Keratinocyte (primary cell): ENCODE measurements at regions not wholly inside any gene's neighbourhood (a gene's known extent, or its start where the extent isn't known, plus 50 kb on each side); places are given as distances from the start of the nearest gene placed in this dataset.
"Not testable (repeated sequence)": the region's sequence is repeated elsewhere in the genome, so short reads cannot be mapped to it uniquely, and the experiment has no call there.

Experiments used
- DNase-seq: peaks from one replicate; pipeline ENCODE4 v3.0.0-alpha.2; 2011; ENCODE audit warnings: low read depth, missing footprints, low spot score
- FAIRE-seq: peaks from 2 replicates; lab custom pipeline; 2011; peaks lifted over from hg19 to GRCh38; lab: Jason Lieb, UNC
- H2AFZ ChIP-seq: 2 replicates; pipeline ENCODE4 v1.6.0; 2012; ENCODE audit warnings: low read length, control low read depth, inconsistent platforms; ENCODE audit not compliant: control insufficient read depth
- H3K27ac ChIP-seq: 2 replicates; pipeline ENCODE4 v1.5.1; 2011; ENCODE audit warnings: low read length; ENCODE audit not compliant: control insufficient read depth, insufficient read depth
- H3K27me3 ChIP-seq: 3 replicates; pipeline ENCODE4 v1.6.0; 2011; ENCODE audit warnings: low read length; ENCODE audit not compliant: control insufficient read depth, insufficient read depth; ENCODE audit errors: extremely low read depth
- H3K36me3 ChIP-seq, 2 experiments: 2 replicates in 1 of 2; 3 replicates in 1 of 2; pipeline ENCODE4 v1.5.1; 2011; ENCODE audit warnings: low read length in 2 of 2, mild to moderate bottlenecking in 1 of 2; ENCODE audit not compliant: control insufficient read depth in 2 of 2, insufficient read depth in 2 of 2; ENCODE audit errors: extremely low read depth in 1 of 2
- H3K4me1 ChIP-seq: 3 replicates; pipeline ENCODE4 v1.5.1; 2011; ENCODE audit warnings: low read length; ENCODE audit not compliant: control insufficient read depth, insufficient read depth; ENCODE audit errors: extremely low read depth
- H3K4me2 ChIP-seq: 3 replicates; pipeline ENCODE4 v1.6.0; 2011; ENCODE audit warnings: low read depth, low read length; ENCODE audit not compliant: control insufficient read depth, insufficient read depth; ENCODE audit errors: extremely low read depth
- H3K4me3 ChIP-seq, 3 experiments: fragments of 200-600 bp in 1 of 3; sonication (generic) in 1 of 3; 2 replicates in 2 of 3; 3 replicates in 1 of 3; pipeline ENCODE4 v1.5.1; 2011 to 2016; ENCODE audit warnings: low read length in 3 of 3, mild to moderate bottlenecking in 3 of 3, control low read depth in 2 of 3, inconsistent platforms in 1 of 3, low read depth in 1 of 3, mixed read lengths in 1 of 3, mixed run types in 1 of 3, moderate library complexity in 1 of 3; ENCODE audit not compliant: control insufficient read depth in 2 of 3, insufficient read depth in 2 of 3; ENCODE audit errors: extremely low read depth in 1 of 3
- H3K79me2 ChIP-seq: 2 replicates; pipeline ENCODE4 v1.6.0; 2012; ENCODE audit warnings: low read length; ENCODE audit not compliant: control insufficient read depth, insufficient read depth
- H3K9ac ChIP-seq: 3 replicates; pipeline ENCODE4 v1.6.0; 2011; ENCODE audit warnings: low read length; ENCODE audit not compliant: control insufficient read depth, insufficient read depth; ENCODE audit errors: extremely low read depth
- H3K9me1 ChIP-seq: 3 replicates; pipeline ENCODE4 v1.6.0; 2011; ENCODE audit warnings: low read length; ENCODE audit not compliant: control insufficient read depth, insufficient read depth; ENCODE audit errors: extremely low read depth
- H3K9me3 ChIP-seq: 2 replicates; pipeline ENCODE4 v1.5.1; 2012; ENCODE audit warnings: low read depth, low read length; ENCODE audit not compliant: control insufficient read depth
- H4K20me1 ChIP-seq: 3 replicates; pipeline ENCODE4 v1.6.0; 2011; ENCODE audit warnings: low read length; ENCODE audit not compliant: control insufficient read depth, insufficient read depth; ENCODE audit errors: extremely low read depth
- CTCF ChIP-seq, 3 experiments: IDR thresholded peaks in 1 of 3; conservative IDR thresholded peaks in 1 of 3; optimal IDR thresholded peaks in 1 of 3; 2 replicates in 2 of 3; 3 replicates in 1 of 3; pipeline versions ENCODE3 to v1.5.1; 2011; ENCODE audit warnings: low read length in 3 of 3, mild to moderate bottlenecking in 3 of 3, moderate library complexity in 2 of 3, control low read depth in 1 of 3, inconsistent platforms in 1 of 3; ENCODE audit not compliant: insufficient read depth in 2 of 3; ENCODE audit errors: extremely low read depth in 1 of 3
- EZH2 ChIP-seq: IDR thresholded peaks from one replicate; pipeline ENCODE4 v1.6.1; 2012; ENCODE audit warnings: inconsistent platforms, mild to moderate bottlenecking, low read length, moderate library complexity
- dilution Hi-C: fragments of 300-500 bp; cut with MboI; formaldehyde crosslinking; loops from one replicate; pipeline ENCODE4 v1.7.0; 2020; ENCODE audit warnings: low sequenced_read_pairs; ENCODE audit not compliant: extremely low pct_ligation_motif_present

GRCh38 chr9:85858056-85858750 lies 82.7 kb upstream of the NAA35 start:
- H2AFZ ChIP-seq = no peak overlapping the region
- H3K9ac ChIP-seq = no peak overlapping the region
- FAIRE-seq = no peak
- no peak overlapping the region for H3K4me3 ChIP-seq
- no peak overlapping the region for H3K27ac ChIP-seq
- H3K9me3 ChIP-seq = no peaks in the 10 kb centered on the region
- H4K20me1 ChIP-seq = no peaks in the 10 kb centered on the region
- no peaks in the 10 kb centered on the region for H3K79me2 ChIP-seq
- no peak overlapping the region for H3K4me2 ChIP-seq
- H3K36me3 ChIP-seq = no peaks in the 10 kb centered on the region
- TF ChIP-seq EZH2 (no peak), CTCF (optimal IDR thresholded peaks at IDR 0.05 in 1 of 3, IDR thresholded peaks at IDR 0.05 in 1 of 3, conservative IDR thresholded peaks at IDR 0.05 in 1 of 3; ENCODE audit: extremely low read depth in 1 of 3, insufficient read depth in 2 of 3, low read length in 3 of 3) (no peak)
- no peak for DNase-seq
- no peaks in the 10 kb centered on the region for H3K4me1 ChIP-seq
- H3K27me3 ChIP-seq = no peaks in the 10 kb centered on the region
- H3K9me1 ChIP-seq = no peaks in the 10 kb centered on the region
- dilution Hi-C loops = no loop called here

GRCh38 chr9:85859765-85860164 lies 81.2 kb upstream of the NAA35 start:
- Histone ChIP-seq H2AFZ (no peak overlapping the region), H3K9ac (no peak overlapping the region), H3K36me3 (no peaks in the 10 kb centered on the region), H3K79me2 (no peaks in the 10 kb centered on the region), H4K20me1 (no peaks in the 10 kb centered on the region), H3K9me1 (no peaks in the 10 kb centered on the region), H3K27me3 (no peaks in the 10 kb centered on the region), H3K9me3 (no peaks in the 10 kb centered on the region), H3K27ac (no peak overlapping the region), H3K4me3 (no peak overlapping the region), H3K4me2 (no peak overlapping the region), H3K4me1 (no peaks in the 10 kb centered on the region)
- DNase-seq = no peak
- TF ChIP-seq EZH2 (no peak), CTCF (optimal IDR thresholded peaks at IDR 0.05 in 1 of 3, IDR thresholded peaks at IDR 0.05 in 1 of 3, conservative IDR thresholded peaks at IDR 0.05 in 1 of 3; ENCODE audit: extremely low read depth in 1 of 3, insufficient read depth in 2 of 3, low read length in 3 of 3) (no peak)
- dilution Hi-C loops = no loop called here
- FAIRE-seq = no peak

GRCh38 chr9:85861882-85862281 lies 79.1 kb upstream of the NAA35 start:
- FAIRE-seq, H2AFZ ChIP-seq, dilution Hi-C loops, H4K20me1 ChIP-seq, H3K9ac ChIP-seq, H3K4me2 ChIP-seq, H3K4me3 ChIP-seq, H3K36me3 ChIP-seq, H3K27me3 ChIP-seq, H3K9me1 ChIP-seq, H3K27ac ChIP-seq, DNase-seq, H3K4me1 ChIP-seq, H3K79me2 ChIP-seq, H3K9me3 ChIP-seq: not testable (repeated sequence)
